ENCODE measurements at regions not wholly inside any gene's neighbourhood (a gene's known extent, or its start where the extent isn't known, plus 50 kb on each side); places are given as distances from the start of the nearest gene placed in this dataset.

DNA sequence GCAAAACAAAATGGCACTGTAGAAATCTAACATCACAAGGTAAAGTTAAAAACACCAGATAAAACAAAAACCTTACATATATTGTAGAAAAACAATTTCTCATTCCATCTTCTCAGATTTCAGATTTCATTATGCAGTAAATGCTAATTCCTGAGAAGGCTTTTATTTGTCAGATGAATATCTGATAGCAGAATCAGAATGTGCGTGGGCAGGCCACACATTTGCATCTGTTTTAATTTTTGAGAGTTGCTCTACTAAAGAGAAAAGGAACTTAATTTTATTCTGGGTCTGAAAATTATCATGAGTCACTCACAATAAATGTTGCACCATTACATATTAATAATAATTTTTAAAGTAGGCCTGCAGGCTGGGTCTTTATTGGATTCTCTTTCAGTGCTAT is 329.3 kb upstream of the SPTLC3 start:
- intact Hi-C loops (cut with micrococcal nuclease), result no loop called here
- ChIA-PET CTCF (no interaction called here), POLR2A (no interaction called here)
- no TSS peak for BruUV-seq (replicated peaks)
- peaks cover 6% of the 10 kb centered on the region for H3K9me3 ChIP-seq (replicated peaks; ENCODE audit: control insufficient read depth, insufficient read depth, low read length)
- H3K9me1 ChIP-seq (replicated peaks; ENCODE audit: control insufficient read depth, extremely low read depth, insufficient read depth, low read length), result no peaks in the 10 kb centered on the region
- dilution Hi-C loops (cut with MboI; ENCODE audit: extremely low pct_ligation_motif_present, low sequenced_read_pairs), result no loop called here
- no peaks in the 10 kb centered on the region for H4K20me1 ChIP-seq (replicated peaks; ENCODE audit: control insufficient read depth, extremely low read depth, insufficient read depth, low read length)
- no peaks in the 10 kb centered on the region for H3K27me3 ChIP-seq (ENCODE audit: control insufficient read depth in 2 of 2, insufficient read depth in 2 of 2, low read length in 2 of 2)
- no peak overlapping the region for H3K27ac ChIP-seq (ENCODE audit: insufficient read depth, low read depth, low read length)
- H3K4me2 ChIP-seq (ENCODE audit: insufficient read depth, low read length), result no peak overlapping the region
- H3K4me1 ChIP-seq (ENCODE audit: control insufficient read depth, extremely low read depth, insufficient read depth, low read length), result no peaks in the 10 kb centered on the region
- no peak for TF ChIP-seq POLR2AphosphoS5 (IDR thresholded peaks at IDR 0.05; ENCODE audit: insufficient read depth, low read depth, low read length)
- TF ChIP-seq, protein P1, sequence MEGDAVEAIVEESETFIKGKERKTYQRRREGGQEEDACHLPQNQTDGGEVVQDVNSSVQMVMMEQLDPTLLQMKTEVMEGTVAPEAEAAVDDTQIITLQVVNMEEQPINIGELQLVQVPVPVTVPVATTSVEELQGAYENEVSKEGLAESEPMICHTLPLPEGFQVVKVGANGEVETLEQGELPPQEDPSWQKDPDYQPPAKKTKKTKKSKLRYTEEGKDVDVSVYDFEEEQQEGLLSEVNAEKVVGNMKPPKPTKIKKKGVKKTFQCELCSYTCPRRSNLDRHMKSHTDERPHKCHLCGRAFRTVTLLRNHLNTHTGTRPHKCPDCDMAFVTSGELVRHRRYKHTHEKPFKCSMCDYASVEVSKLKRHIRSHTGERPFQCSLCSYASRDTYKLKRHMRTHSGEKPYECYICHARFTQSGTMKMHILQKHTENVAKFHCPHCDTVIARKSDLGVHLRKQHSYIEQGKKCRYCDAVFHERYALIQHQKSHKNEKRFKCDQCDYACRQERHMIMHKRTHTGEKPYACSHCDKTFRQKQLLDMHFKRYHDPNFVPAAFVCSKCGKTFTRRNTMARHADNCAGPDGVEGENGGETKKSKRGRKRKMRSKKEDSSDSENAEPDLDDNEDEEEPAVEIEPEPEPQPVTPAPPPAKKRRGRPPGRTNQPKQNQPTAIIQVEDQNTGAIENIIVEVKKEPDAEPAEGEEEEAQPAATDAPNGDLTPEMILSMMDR (IDR thresholded peaks at IDR 0.05; ENCODE audit: extremely low read depth in 1 of 2, insufficient read depth in 1 of 2, low read depth in 1 of 2, low read length in 2 of 2), result no peak
- TF ChIP-seq, protein P2, sequence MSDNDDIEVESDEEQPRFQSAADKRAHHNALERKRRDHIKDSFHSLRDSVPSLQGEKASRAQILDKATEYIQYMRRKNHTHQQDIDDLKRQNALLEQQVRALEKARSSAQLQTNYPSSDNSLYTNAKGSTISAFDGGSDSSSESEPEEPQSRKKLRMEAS (IDR thresholded peaks at IDR 0.05; ENCODE audit: insufficient read depth, insufficient read length), result no peak
- no peak for TF ChIP-seq MYC (IDR thresholded peaks at IDR 0.05; ENCODE audit: low read depth, low read length)
- TF ChIP-seq EZH2 (IDR thresholded peaks at IDR 0.05; ENCODE audit: borderline replicate concordance, low read depth, low read length, severe bottlenecking), result no peak
- no peak for TF ChIP-seq POLR2A (IDR thresholded peaks at IDR 0.05; ENCODE audit: low read depth, low read length)
- no peak for TF ChIP-seq GATA2 (IDR thresholded peaks at IDR 0.05; ENCODE audit: insufficient read depth, insufficient read length, low read depth, low read length)
- no peak for TF ChIP-seq JUN (IDR thresholded peaks at IDR 0.05; ENCODE audit: borderline replicate concordance, insufficient read depth, insufficient read length, low read depth)
- no peak for TF ChIP-seq FOS (IDR thresholded peaks at IDR 0.05; ENCODE audit: borderline replicate concordance, insufficient read depth, low read length)
- no peaks in the 10 kb centered on the region for H3K36me3 ChIP-seq (ENCODE audit: control insufficient read depth in 2 of 2, extremely low read depth in 1 of 2, insufficient read depth in 2 of 2, low read length in 2 of 2)
- no peak for FAIRE-seq
- H3K9ac ChIP-seq (replicated peaks; ENCODE audit: extremely low read depth, insufficient read depth, low read length), result no peak overlapping the region
- H2AFZ ChIP-seq (ENCODE audit: low read depth, low read length), result no peak overlapping the region
- no peaks in the 10 kb centered on the region for H3K79me2 ChIP-seq (ENCODE audit: control insufficient read depth, insufficient read depth, low read length)
- no peak overlapping the region for H3K4me3 ChIP-seq (replicated peaks in 1 of 3; ENCODE audit: insufficient read depth in 1 of 3, low read depth in 1 of 3, low read length in 3 of 3)
- no peak for DNase-seq (ENCODE audit: low read depth, low spot score)
